Neural progenitor cell (in vitro differentiated cells): ENCODE measurements at regions not wholly inside any gene's neighbourhood (a gene's known extent, or its start where the extent isn't known, plus 50 kb on each side); places are given as distances from the start of the nearest gene placed in this dataset.

Experiments
- DNase-seq: peaks from one replicate; pipeline ENCODE4 v3.0.0-alpha.2; 2016; ENCODE audit warnings: low spot score
- H2AFZ ChIP-seq: fragments of 200-600 bp; sonication (generic); replicated peaks from 2 replicates; pipeline ENCODE4 v1.6.1; 2016; ENCODE audit warnings: antibody characterized with exemption
- H3F3A ChIP-seq: fragments of 200-600 bp; sonication (generic); 2 replicates; pipeline ENCODE4 v1.6.1; 2016; ENCODE audit warnings: antibody characterized with exemption, low read depth
- H3K27ac ChIP-seq: fragments of 200-600 bp; sonication (generic); 2 replicates; pipeline ENCODE4 v1.5.1; 2016; ENCODE audit warnings: mild to moderate bottlenecking
- H3K27me3 ChIP-seq: fragments of 200-600 bp; sonication (generic); 2 replicates; pipeline ENCODE4 v1.6.1; 2016; ENCODE audit warnings: mild to moderate bottlenecking, moderate library complexity
- H3K36me3 ChIP-seq: fragments of 200-600 bp; sonication (generic); 2 replicates; pipeline ENCODE4 v1.5.1; 2016
- H3K4me1 ChIP-seq: fragments of 200-600 bp; sonication (generic); 2 replicates; pipeline ENCODE4 v1.6.1; 2016; ENCODE audit warnings: mixed run types
- H3K4me2 ChIP-seq: fragments of 200-600 bp; sonication (generic); 2 replicates; pipeline ENCODE4 v1.6.1; 2016
- H3K4me3 ChIP-seq: fragments of 200-600 bp; sonication (generic); 2 replicates; pipeline ENCODE4 v1.5.1; 2016
- H3K79me2 ChIP-seq: fragments of 200-600 bp; sonication (generic); 2 replicates; pipeline ENCODE4 v1.6.1; 2016; ENCODE audit warnings: low read depth
- H3K9ac ChIP-seq: fragments of 200-600 bp; sonication (generic); 2 replicates; pipeline ENCODE4 v1.6.1; 2016
- H3K9me3 ChIP-seq: fragments of 200-600 bp; sonication (generic); 2 replicates; pipeline ENCODE4 v1.5.1; 2016; ENCODE audit warnings: low read depth
- H4K20me1 ChIP-seq: fragments of 200-600 bp; sonication (generic); 2 replicates; pipeline ENCODE4 v1.6.1; 2016; ENCODE audit warnings: low read depth
- H3K27ac Mint-ChIP-seq: 3 replicates; pipeline ENCODE4 v1.8.0; 2021; ENCODE audit warnings: mixed read lengths
- H3K27me3 Mint-ChIP-seq: 2 replicates; pipeline ENCODE4 v1.8.0; 2022; ENCODE audit warnings: low read depth, mild to moderate bottlenecking, inconsistent platforms, moderate library complexity, mixed read lengths; ENCODE audit not compliant: insufficient read depth
- H3K36me3 Mint-ChIP-seq: 3 replicates; pipeline ENCODE4 v1.8.0; 2021; ENCODE audit warnings: mixed read lengths
- H3K4me1 Mint-ChIP-seq: 3 replicates; pipeline ENCODE4 v1.8.0; 2021; ENCODE audit warnings: mixed read lengths
- H3K4me3 Mint-ChIP-seq: 3 replicates; pipeline ENCODE4 v1.8.0; 2021; ENCODE audit warnings: mild to moderate bottlenecking, moderate library complexity, mixed read lengths
- H3K9me3 Mint-ChIP-seq: 3 replicates; pipeline ENCODE4 v1.8.0; 2020; ENCODE audit warnings: mixed read lengths
- CTCF ChIP-seq: fragments of 200-600 bp; sonication (generic); IDR thresholded peaks from 2 replicates; pipeline ENCODE4 v1.5.1; 2017; ENCODE audit warnings: antibody characterized with exemption, mild to moderate bottlenecking
- EZH2 ChIP-seq: fragments of 200-600 bp; sonication (generic); IDR thresholded peaks from 2 replicates; pipeline ENCODE4 v1.6.1; 2017; ENCODE audit warnings: antibody characterized with exemption, mild to moderate bottlenecking, moderate library complexity
- EZH2phosphoT487 ChIP-seq: fragments of 200-600 bp; sonication (generic); IDR thresholded peaks from 2 replicates; pipeline ENCODE4 v1.6.1; 2017; ENCODE audit warnings: antibody characterized with exemption

- H3K9me3 Mint-ChIP-seq: no peaks in the 10 kb centered on the region
- Histone ChIP-seq H3K36me3 (no peaks in the 10 kb centered on the region), H3K79me2 (no peaks in the 10 kb centered on the region), H4K20me1 (no peaks in the 10 kb centered on the region), H3K27ac (no peak overlapping the region), H3K4me3 (no peak overlapping the region), H3K9me3 (no peaks in the 10 kb centered on the region), H3K27me3 (no peaks in the 10 kb centered on the region), H2AFZ (no peak overlapping the region), H3F3A (no peaks in the 10 kb centered on the region), H3K9ac (no peak overlapping the region), H3K4me1 (peaks cover 7% of the 10 kb centered on the region), H3K4me2 (no peak overlapping the region)
- H3K27ac Mint-ChIP-seq: no peak overlapping the region
- no peak for TF ChIP-seq EZH2
- no peak for TF ChIP-seq CTCF
- TF ChIP-seq EZH2phosphoT487: no peak
- peaks cover 8% of the 10 kb centered on the region for H3K4me1 Mint-ChIP-seq
- no peaks in the 10 kb centered on the region for H3K36me3 Mint-ChIP-seq
- H3K4me3 Mint-ChIP-seq: no peak overlapping the region
- no peak for DNase-seq
- H3K27me3 Mint-ChIP-seq: peaks cover 4% of the 10 kb centered on the region
These were observed 58.1 kb upstream of the LNX1 start for GRCh38 chr4:53649357-53649756.

GRCh38 chr4:53647547-53647946 is 56.3 kb upstream of the LNX1 start:
- Mint-ChIP-seq H3K36me3 (no peaks in the 10 kb centered on the region), H3K27me3 (peaks cover 4% of the 10 kb centered on the region), H3K9me3 (no peaks in the 10 kb centered on the region), H3K4me1 (no peaks in the 10 kb centered on the region), H3K4me3 (no peak overlapping the region), H3K27ac (no peak overlapping the region)
- Histone ChIP-seq H3K4me2 (no peak overlapping the region), H4K20me1 (no peaks in the 10 kb centered on the region), H3K79me2 (no peaks in the 10 kb centered on the region), H3K36me3 (no peaks in the 10 kb centered on the region), H3K9me3 (no peaks in the 10 kb centered on the region), H3K4me3 (no peak overlapping the region), H3K27ac (no peak overlapping the region), H3K4me1 (no peaks in the 10 kb centered on the region), H3K27me3 (no peaks in the 10 kb centered on the region), H3F3A (no peaks in the 10 kb centered on the region), H2AFZ (no peak overlapping the region), H3K9ac (no peak overlapping the region)
- TF ChIP-seq EZH2: no peak
- TF ChIP-seq CTCF: no peak
- no peak for TF ChIP-seq EZH2phosphoT487
- DNase-seq: no peak

GRCh38 chr4:53646795-53647194 is 55.5 kb upstream of the LNX1 start:
- no peak overlapping the region for H3K27ac Mint-ChIP-seq
- no peaks in the 10 kb centered on the region for H3K27me3 ChIP-seq

More at GRCh38 chr4:53646795-53647194, 55.5 kb upstream of the LNX1 start:
- H3K36me3 ChIP-seq: no peaks in the 10 kb centered on the region
- no peak for TF ChIP-seq CTCF
- TF ChIP-seq EZH2: no peak
- no peak for TF ChIP-seq EZH2phosphoT487
- no peak overlapping the region for H3K27ac ChIP-seq
- no peaks in the 10 kb centered on the region for H3K79me2 ChIP-seq
- H3K4me1 ChIP-seq: no peaks in the 10 kb centered on the region
- H3K9me3 Mint-ChIP-seq: no peaks in the 10 kb centered on the region
- H3K9ac ChIP-seq: no peak overlapping the region
- no peaks in the 10 kb centered on the region for H3F3A ChIP-seq
- H3K27me3 Mint-ChIP-seq: peaks cover 3% of the 10 kb centered on the region
- H3K4me3 Mint-ChIP-seq: no peak overlapping the region
- H3K4me3 ChIP-seq: no peak overlapping the region
- no peak overlapping the region for H3K4me2 ChIP-seq
- H3K36me3 Mint-ChIP-seq: no peaks in the 10 kb centered on the region
- no peaks in the 10 kb centered on the region for H3K4me1 Mint-ChIP-seq
- no peak overlapping the region for H2AFZ ChIP-seq
- H4K20me1 ChIP-seq: no peaks in the 10 kb centered on the region
- H3K9me3 ChIP-seq: no peaks in the 10 kb centered on the region
- no peak for DNase-seq
